ENCODE measurements at regions not wholly inside any gene's neighbourhood (a gene's known extent, or its start where the extent isn't known, plus 50 kb on each side); places are given as distances from the start of the nearest gene placed in this dataset.

- TF ChIP-seq CTCF (IDR thresholded peaks at IDR 0.05), result no peak
- no peak for TF ChIP-seq POLR2AphosphoS5 (IDR thresholded peaks at IDR 0.05)
- no peak for TF ChIP-seq EP300 (IDR thresholded peaks at IDR 0.05)
Measured at GRCh38 chr3:124566701-124567100, 163.6 kb upstream of the UMPS start.

Measured in stomach (tissue), 4 donors.